Heart left ventricle (tissue), 13 donors: ENCODE measurements at regions not wholly inside any gene's neighbourhood (a gene's known extent, or its start where the extent isn't known, plus 50 kb on each side); places are given as distances from the start of the nearest gene placed in this dataset.

Experiments
- CTCF ChIP-seq, 12 donors: fragments of 200-600 bp; sonication (generic) in 4 of 12; IDR thresholded peaks; one replicate each; pipeline versions ENCODE4 v1.5.0 to v1.8.0; 2018 to 2022; ENCODE audit warnings: antibody characterized with exemption in 12 of 12, mild to moderate bottlenecking in 5 of 12
- POLR2A ChIP-seq, 2 donors: fragments of 450-650 bp; IDR thresholded peaks; one replicate each; pipeline ENCODE4 v1.6.1; 2017; ENCODE audit warnings: antibody characterized with exemption in 2 of 2, mild to moderate bottlenecking in 2 of 2, moderate library complexity in 2 of 2
- donor health status: ischemic (EF 13 %, LVEDD 7.1; RV severe dilation, severe dysfunction).
- donor health status: DM: no; HTN: yes; CAD: no.
- donor health status: DM: no; HTN: no; CAD: no.
- donor health status: ischemic (EF 25% LVEDD 6.9; RV normal size, moderate dysfunction).
- donor health status: ischemic (EF 25% LVEDD 5.7; RV mildly dilated, moderate dysfunction).
- donor health status: ischemic (EF 35%, LVEDD 5.7; RV mildly dilated, moderate dysfunction).
- donor health status: nonischemic (EF 11% LVEDD 7.7; RV severe dilation, severe dysfunction).
- donor health status: DM: yes; HTN: yes; CAD: no.
- donor health status: PGD.
- donor health status: ischemic (EF 29% LVEDD 5.4; RV normal size, mild dysfunction).
- donor health status: nonischemic (EF 23%, LVEDD 6.1; RV moderate dilation, normal function).

- TF ChIP-seq CTCF (IDR thresholded peaks at IDR 0.05), result no peak
- no peak for TF ChIP-seq POLR2A (IDR thresholded peaks at IDR 0.05)
These were observed 136.6 kb upstream of the STC2 start for GRCh38 chr5:173464813-173465212.
